Activated CD4-positive, CD25-positive, alpha-beta regulatory T cell treated with anti-CD3 and anti-CD28 coated beads, Interleukin-2, amount 50 U/mL, for 72 hours (primary cell): ENCODE measurements at regions not wholly inside any gene's neighbourhood (a gene's known extent, or its start where the extent isn't known, plus 50 kb on each side); places are given as distances from the start of the nearest gene placed in this dataset.

ENCODE experiments used
- DNase-seq: peaks from one replicate; pipeline ENCODE4 v3.0.0; 2021

DNA sequence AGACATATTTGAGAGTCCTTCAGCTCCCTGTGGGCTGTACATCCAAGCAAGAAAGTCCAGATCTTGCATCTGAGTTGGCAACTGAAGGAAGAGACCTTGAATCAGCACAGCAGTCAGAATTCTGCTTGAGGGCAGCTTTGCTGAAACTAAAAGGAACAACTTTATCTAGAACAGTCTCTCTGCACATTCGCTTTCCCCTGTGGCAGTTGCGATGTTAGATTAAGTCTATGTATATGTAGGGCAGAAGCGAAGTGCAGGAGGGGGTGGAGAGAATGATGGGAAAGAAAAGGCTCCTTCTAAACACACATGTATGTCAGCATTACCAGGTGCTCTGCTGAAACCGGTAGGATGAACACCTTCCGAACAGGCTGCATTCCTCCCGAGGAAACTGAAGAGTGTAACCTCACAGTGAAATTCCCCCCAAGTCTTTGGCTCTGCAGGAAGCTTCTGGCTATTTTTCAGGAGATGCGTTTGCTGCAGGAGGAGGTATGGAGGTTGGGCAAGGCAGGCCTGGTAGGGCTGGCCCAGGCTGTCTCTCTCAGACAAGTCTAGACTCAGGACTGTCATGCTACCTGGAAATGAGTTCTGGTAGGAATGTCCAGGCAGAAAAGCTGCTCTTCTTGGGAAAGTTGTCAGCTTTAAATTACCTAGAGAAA, 70.0 kb upstream of the ATL2 start:
- no peak for DNase-seq

GRCh38 chr2:38446418-38446817, 69.3 kb upstream of the ATL2 start:
- DNase-seq: no peak

DNA sequence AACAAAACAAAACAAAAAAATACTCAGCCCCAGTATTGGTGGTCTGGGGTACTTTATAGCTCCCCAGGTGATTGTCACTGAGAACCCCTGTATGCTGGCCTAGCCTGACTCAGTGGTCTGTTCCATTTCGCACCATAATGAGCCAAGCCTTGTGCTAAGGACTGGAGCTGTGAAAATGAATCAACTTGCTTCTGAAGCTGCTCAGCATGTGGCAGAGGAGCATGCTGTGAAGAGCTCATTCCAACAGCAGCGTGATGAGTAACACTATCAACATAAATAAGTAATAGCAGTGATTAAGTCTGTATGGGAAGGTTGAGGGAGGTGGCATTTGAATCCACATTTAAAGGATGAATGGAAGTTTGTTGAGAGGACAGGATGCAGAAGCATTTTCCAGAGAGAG, 67.2 kb upstream of the ATL2 start:
- DNase-seq: no peak

DNA sequence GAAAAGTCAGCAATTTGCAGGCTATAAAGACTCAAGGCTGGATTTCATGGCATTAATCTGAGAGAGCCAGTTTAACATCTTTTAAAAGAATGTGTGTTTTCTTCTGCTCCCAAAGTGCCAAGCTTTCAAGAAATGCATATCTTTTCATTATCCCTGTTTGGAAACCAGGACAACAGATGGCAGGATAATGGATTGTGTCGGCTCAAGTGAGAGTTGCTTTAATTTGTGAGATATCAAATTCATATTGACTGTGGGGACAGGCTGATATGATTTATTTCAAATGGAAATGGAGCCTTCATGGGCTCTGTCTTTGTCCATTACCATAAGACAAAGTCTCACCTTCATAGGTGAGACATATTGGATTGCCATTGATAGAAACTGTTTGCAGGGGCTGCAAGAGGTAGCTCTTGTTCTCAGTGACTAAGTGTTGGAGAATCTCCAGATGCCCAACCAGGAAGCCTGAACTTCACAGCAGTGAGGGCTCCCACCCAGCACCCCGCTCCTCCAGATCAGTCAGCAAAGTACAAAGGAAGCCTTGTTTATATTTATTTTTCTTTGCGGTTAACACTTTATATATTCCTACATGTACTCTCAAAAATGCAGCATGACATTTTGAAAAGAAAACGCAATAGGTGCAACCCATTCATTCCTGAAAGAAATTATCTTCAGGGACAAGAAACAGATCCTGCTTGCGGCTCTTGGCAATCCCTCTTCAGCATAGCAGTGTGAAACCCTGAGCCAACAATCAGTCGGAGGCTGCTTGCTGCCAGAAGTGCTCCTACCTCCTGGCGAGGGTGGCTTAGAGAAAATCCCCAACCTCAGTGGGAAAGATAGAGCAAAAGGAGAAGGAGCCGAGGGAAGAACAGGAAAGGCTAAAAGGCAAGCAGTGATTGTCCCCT, 65.8 kb upstream of the ATL2 start:
- DNase-seq: no peak

DNA sequence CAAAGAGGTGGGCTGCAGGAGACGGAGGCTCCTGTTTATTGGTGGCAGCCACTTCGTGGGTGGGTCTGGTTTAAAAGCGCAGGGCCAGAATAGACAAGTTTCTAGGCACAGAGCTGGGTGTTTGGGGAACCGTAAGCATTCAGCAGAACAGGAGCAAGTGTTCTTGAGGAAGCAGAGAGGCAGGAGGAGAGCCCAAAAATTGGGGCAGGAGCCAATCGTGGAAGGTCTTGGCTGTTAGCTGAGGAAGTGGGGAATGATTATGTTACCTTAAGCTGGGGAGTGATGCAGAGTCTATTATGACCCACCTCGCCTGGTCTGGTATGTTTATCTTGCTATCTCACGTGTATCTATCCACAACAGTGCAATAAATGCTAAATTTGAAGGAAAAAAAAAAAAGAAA, 64.3 kb upstream of the ATL2 start:
- DNase-seq: no peak

GRCh38 chr2:38440655-38441054, 63.6 kb upstream of the ATL2 start:
- DNase-seq: no peak

DNA sequence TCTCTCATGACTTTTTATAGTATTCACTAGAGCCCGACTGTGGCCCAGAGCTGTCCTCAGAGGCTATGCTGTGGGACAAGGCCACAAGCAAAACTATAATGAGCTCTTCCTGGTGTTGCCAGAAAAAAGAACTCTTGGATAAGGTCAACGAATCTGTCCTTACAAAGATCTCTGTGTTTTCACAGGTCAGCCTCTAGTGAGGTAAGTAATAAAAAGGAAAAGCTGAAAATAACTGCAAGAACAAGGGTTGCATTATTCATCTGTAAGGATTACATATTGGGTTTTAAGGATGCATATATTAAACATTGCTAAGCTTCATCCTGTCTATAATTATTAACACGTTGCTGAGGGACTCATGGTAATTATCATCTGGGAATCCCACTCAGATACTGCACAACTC, 62.8 kb upstream of the ATL2 start:
- DNase-seq: no peak

DNA sequence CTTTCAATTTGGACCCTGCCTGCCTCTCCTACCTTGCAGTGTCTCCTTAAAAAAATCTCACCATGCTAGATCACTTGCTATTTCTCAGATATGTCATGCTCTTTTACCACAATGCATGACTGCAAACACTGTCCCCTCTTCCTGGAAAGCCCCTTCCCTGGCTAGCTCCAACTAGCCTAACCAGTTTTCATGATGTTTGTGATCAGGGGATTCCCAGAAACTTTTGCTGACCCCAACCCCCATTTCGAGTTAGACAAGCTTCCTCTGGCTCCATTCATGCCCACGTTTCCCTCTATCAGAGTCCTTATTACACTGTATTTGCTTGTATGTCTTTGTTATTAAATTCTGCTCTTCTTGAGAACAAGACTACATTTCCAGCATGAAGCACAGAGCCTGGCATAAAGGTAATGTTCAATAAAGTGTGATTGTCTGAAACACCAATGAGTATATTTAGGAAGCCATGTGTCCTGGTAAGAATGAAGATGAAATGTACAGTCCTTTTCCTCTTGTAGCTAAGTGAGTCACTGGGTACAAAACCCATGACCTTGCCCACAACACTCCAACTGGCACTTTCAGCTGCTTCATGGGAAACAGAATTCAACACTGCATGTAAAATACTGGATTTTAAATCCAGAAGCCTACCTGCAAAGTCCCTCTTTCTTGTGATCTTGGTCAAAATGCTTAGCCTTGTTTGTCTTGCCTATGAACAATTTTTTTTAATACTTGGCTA, 62.0 kb upstream of the ATL2 start:
- DNase-seq: no peak

DNA sequence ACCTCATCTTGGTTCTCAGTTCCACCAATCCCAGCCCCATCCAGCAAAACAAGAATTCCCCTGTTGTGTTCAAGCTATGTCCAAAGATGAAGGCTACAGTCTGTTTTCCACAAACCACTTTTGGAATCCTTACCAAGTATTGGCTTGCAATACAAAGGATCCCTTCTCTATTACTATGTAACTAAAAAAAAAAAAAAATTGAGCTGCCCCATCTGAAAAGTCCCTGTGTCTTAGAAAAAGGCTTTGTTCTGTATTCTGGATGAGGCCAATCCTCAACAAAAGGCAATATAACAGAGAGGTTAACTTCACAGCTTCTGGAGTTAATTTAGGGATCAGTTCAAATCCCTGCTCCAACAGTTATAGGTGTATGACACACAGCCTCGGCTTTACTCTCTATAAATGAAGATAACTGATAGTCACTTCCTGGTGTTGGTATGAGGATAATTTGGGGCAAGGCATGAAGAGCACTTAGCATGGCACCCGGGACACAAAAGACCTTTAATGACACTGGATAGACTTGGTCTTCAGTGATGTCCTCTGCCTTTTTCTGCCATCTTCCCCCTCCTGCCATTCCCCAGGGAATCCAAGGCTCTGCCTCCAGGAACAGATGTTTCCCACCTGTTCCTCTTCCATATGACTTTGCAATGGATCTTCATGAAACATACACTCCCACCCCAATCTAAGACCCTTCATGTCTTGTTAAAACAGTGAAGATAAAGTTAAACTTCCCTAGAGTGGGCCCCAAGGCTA, 61.2 kb upstream of the ATL2 start:
- DNase-seq: no peak

DNA sequence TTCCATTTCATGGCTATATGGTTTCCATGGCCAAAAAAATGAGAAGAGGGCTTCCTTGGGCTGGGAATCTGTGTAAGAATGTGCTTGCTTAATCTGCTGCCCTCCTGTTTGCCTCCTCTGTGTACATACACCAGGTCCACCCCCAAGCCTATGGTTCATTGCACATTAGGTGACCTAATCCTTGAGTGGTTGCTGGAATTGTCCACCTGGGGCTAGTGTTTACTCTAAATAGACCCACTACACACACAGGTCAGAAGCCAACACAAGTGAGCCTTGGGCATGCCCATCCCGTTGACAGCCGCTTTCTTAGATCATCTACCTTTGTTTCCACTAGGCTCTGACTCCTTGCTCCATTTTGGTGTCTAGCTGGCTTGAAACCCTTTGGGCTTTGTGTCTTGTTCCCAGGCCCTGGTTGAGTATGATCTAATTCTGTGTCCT, 59.2 kb upstream of the ATL2 start:
- no peak for DNase-seq

- DNase-seq: no peak
These were observed 58.7 kb upstream of the ATL2 start for GRCh38 chr2:38435775-38436174.

DNA sequence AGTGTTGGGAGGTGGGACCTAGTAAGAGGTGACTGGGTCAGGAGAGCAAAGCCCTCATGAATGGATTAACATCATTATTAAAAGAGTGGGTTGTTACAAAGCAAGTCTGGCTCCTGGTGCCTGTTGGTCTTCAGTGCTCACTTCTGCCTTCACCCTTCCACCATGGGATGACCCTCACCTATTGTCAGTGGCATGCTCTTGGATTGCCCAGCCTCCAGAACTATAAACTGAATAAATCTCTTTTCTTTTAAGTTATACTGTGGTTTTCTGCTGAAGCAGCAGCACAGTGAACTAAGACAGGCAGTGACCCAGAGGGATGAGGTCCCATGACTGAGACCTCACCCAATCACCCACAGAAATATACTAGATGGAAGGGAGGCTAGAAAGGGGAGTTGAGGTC, 57.5 kb upstream of the ATL2 start:
- DNase-seq: no peak

- no peak for DNase-seq
These were observed 56.5 kb upstream of the ATL2 start for GRCh38 chr2:38433607-38433975.

DNA sequence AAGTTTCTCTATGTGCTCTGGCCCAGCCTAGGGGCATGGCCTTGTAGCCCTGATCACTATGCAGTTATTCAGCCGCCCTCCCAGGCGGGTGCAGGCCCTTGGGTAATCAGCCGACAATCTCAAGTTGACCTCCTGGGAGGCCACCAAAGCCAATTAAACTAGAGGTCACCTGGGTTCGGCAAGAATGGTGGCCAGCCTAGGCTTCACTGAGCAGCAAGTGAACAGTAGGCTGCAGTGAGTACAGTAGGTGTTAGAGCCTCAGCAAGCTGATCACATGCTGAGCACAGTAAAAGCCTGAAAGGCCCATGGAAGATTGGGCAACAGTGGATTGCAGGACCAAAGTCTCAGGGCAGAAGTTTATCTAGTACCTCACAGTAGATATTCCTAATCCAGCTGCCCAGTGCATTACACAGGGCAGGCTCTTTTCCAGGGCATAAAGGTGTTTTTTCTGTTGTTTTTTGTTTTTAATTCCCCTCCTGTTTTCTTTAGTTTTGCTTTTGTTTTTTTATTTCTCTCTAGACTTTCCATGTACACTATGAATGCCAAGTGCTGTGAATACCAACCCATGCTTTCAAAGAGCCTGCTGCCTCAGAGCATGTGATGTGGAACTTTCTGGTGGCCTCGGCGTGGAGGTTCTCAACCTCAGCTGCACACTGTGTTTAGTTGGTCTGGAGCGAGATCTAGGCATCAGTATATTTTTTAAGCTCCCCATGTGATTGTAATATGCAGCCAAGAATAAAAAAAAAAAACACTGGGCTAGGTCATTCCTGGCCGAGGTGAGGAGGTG, 55.9 kb upstream of the ATL2 start:
- no peak for DNase-seq

DNA sequence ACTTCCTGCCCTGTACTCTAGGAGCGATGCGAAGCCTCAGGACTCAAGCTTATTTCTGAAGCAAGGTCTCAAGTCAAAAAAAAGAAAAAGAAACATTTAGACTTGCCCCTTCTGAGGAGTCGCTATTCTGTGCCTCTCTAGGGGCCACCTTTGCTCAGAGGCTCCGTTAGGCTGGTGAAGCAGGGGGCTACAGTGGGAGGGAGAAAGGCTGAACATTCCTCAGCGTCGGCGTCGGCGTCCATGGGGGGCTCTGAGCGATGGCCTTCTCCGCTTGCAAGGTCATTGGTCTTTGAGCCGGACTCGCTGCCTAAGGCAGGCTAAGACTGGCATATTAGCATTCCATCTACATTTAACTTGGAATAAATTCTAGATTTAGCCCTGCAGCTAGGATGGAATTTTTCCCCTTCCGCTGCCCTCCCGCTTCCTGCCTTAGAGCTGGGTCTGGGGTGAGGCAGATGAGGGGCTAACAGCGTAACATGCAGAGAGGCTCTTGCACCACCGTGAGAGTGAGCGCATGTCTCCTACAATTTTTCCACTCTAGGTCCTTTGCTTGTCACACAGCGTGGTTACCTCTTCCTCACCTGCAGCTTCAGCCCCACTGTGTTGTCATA, 53.6 kb upstream of the ATL2 start:
- DNase-seq: no peak

- DNase-seq: no peak
These were observed 53.1 kb upstream of the ATL2 start for GRCh38 chr2:38430196-38430595.

DNA sequence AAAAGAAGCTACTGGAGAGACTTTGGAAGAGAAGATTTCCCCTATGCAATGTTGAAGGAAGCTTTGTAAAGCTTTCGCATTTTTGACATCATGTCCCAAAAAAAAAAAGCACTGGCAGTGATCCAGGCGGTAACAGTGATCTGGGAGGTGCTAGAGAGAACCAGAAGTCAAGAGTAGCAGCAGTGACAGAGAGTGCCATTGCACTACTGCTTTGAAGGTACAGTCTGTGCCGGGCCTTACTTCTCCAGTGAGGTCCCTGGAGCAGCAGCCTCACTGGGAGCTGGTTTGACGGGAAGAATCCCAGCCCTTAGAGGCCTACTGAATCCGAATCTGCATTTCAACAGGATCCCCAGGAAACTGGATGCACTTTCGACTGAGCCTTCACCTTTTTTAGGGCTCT, 50.9 kb upstream of the ATL2 start:
- DNase-seq: no peak

- DNase-seq: no peak
These were observed 50.0 kb upstream of the ATL2 start for GRCh38 chr2:38427054-38427453.
